SU-DHL-6 (cell line): ENCODE measurements at regions not wholly inside any gene's neighbourhood (a gene's known extent, or its start where the extent isn't known, plus 50 kb on each side); places are given as distances from the start of the nearest gene placed in this dataset.

Experiments used
- H2AFZ ChIP-seq: fragments of 200-600 bp; sonication (generic); 2 replicates; pipeline ENCODE4 v1.6.1; 2014; ENCODE audit warnings: low read depth, mild to moderate bottlenecking, moderate library complexity, mixed read lengths, antibody characterized with exemption, low read length; ENCODE audit not compliant: severe bottlenecking
- H3F3A ChIP-seq: fragments of 200-600 bp; shearing (Covaris generic); 2 replicates; pipeline ENCODE4 v1.6.0; 2016; ENCODE audit warnings: antibody characterized with exemption, mild to moderate bottlenecking; ENCODE audit not compliant: insufficient read depth
- H3K27ac ChIP-seq: fragments of 200-600 bp; sonication (generic); 2 replicates; pipeline ENCODE4 v1.5.1; 2016; ENCODE audit warnings: low read depth, mild to moderate bottlenecking, low read length, moderate library complexity, mixed read lengths
- H3K27me3 ChIP-seq: fragments of 200-600 bp; sonication (generic), shearing (Covaris generic); 2 replicates; pipeline ENCODE4 v1.6.0; 2014; ENCODE audit warnings: mild to moderate bottlenecking, low read length
- H3K36me3 ChIP-seq: fragments of 200-600 bp; sonication (generic); 2 replicates; pipeline ENCODE4 v1.6.1; 2014; ENCODE audit warnings: mild to moderate bottlenecking, low read length, mixed read lengths
- H3K4me2 ChIP-seq: fragments of 300-600, 200-600 bp; shearing (Covaris generic), sonication (generic); 2 replicates; pipeline ENCODE4 v1.6.0; 2014; ENCODE audit warnings: low read length, low read depth, mild to moderate bottlenecking; ENCODE audit not compliant: poor library complexity, severe bottlenecking
- H3K4me3 ChIP-seq: fragments of 200-600 bp; sonication (generic); 2 replicates; pipeline ENCODE4 v1.5.1; 2014; ENCODE audit warnings: antibody characterized with exemption, low read length, mild to moderate bottlenecking, mixed read lengths; ENCODE audit not compliant: insufficient read depth, poor library complexity, severe bottlenecking
- H3K79me2 ChIP-seq: fragments of 200-600 bp; sonication (generic); 2 replicates; pipeline ENCODE4 v1.6.1; 2014; ENCODE audit warnings: mild to moderate bottlenecking, low read length, moderate library complexity; ENCODE audit not compliant: insufficient read depth
- H3K9ac ChIP-seq: fragments of 200-600 bp; sonication (generic); 2 replicates; pipeline ENCODE4 v1.7.0; 2014; ENCODE audit warnings: mild to moderate bottlenecking, low read length
- H3K9me2 ChIP-seq: fragments of 200-600 bp; sonication (generic); replicated peaks from 2 replicates; pipeline ENCODE4 v1.6.1; 2014; ENCODE audit warnings: low read length; ENCODE audit not compliant: insufficient read depth
- H3K9me3 ChIP-seq: fragments of 200-600 bp; sonication (generic); 2 replicates; pipeline ENCODE4 v1.6.1; 2014; ENCODE audit warnings: low read length, mixed read lengths; ENCODE audit not compliant: insufficient read depth
- H4K20me1 ChIP-seq: fragments of 200-600 bp; sonication (generic); 2 replicates; pipeline ENCODE4 v1.6.1; 2014; ENCODE audit warnings: low read depth, mild to moderate bottlenecking, antibody characterized with exemption, low read length, moderate library complexity, mixed read lengths
- EZH2phosphoT487 ChIP-seq: fragments of 200-600 bp; sonication (generic), shearing (Covaris generic); conservative IDR thresholded peaks from 2 replicates; pipeline ENCODE4 v1.6.1; 2018; ENCODE audit warnings: mild to moderate bottlenecking, antibody characterized with exemption, low read length, moderate library complexity, mixed read lengths
- TF ChIP-seq, protein P1 (sequence below): fragments of 200-600 bp; sonication (generic); IDR thresholded peaks from one replicate; pipeline ENCODE4 v1.5.1; 2017; ENCODE audit warnings: antibody characterized with exemption, mild to moderate bottlenecking, low read length, moderate library complexity; ENCODE audit not compliant: insufficient read depth, poor library complexity, severe bottlenecking

DNA sequence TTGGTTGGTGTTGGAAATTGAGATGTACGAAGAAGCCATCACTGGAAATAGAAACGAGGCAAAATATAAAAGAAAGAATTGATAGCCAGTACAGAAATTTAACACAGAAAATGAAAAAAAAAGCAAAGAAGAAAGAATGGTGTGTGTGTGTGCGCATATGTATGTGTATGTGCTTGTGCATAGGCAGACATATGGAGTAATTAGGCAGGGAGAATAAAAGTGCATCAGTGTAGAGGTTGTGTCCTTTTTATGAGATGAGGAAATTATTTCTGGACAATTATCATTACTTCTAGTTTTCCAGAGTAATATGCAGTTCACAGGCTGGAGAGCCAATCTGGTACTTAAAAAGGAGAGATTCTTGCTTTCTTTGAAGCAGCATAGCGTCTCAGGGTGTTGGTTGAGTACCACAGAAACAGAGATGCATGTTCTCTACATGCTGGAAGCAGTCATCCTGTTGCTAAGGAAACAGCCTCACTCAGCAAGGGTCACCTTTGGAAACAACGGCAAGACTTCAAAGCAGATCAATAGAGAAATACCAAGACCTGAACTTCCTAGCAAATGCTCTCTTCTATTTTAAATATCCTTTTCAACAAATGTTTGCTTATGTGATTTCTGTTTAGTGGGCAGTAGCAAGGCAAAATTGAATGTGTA is 172.7 kb downstream of the TAF11L14 start:
- no peak for TF ChIP-seq EZH2phosphoT487
- TF ChIP-seq, protein P1, sequence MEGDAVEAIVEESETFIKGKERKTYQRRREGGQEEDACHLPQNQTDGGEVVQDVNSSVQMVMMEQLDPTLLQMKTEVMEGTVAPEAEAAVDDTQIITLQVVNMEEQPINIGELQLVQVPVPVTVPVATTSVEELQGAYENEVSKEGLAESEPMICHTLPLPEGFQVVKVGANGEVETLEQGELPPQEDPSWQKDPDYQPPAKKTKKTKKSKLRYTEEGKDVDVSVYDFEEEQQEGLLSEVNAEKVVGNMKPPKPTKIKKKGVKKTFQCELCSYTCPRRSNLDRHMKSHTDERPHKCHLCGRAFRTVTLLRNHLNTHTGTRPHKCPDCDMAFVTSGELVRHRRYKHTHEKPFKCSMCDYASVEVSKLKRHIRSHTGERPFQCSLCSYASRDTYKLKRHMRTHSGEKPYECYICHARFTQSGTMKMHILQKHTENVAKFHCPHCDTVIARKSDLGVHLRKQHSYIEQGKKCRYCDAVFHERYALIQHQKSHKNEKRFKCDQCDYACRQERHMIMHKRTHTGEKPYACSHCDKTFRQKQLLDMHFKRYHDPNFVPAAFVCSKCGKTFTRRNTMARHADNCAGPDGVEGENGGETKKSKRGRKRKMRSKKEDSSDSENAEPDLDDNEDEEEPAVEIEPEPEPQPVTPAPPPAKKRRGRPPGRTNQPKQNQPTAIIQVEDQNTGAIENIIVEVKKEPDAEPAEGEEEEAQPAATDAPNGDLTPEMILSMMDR = no peak
- H3F3A ChIP-seq = no peaks in the 10 kb centered on the region
- no peak overlapping the region for H3K27ac ChIP-seq
- H3K36me3 ChIP-seq = no peaks in the 10 kb centered on the region
- H4K20me1 ChIP-seq = no peaks in the 10 kb centered on the region
- no peak overlapping the region for H3K4me3 ChIP-seq
- no peak overlapping the region for H2AFZ ChIP-seq
- H3K9ac ChIP-seq = no peak overlapping the region
- H3K9me2 ChIP-seq = no peaks in the 10 kb centered on the region
- H3K9me3 ChIP-seq = no peaks in the 10 kb centered on the region
- H3K79me2 ChIP-seq = no peaks in the 10 kb centered on the region
- H3K4me2 ChIP-seq = no peak overlapping the region
- no peaks in the 10 kb centered on the region for H3K27me3 ChIP-seq

DNA sequence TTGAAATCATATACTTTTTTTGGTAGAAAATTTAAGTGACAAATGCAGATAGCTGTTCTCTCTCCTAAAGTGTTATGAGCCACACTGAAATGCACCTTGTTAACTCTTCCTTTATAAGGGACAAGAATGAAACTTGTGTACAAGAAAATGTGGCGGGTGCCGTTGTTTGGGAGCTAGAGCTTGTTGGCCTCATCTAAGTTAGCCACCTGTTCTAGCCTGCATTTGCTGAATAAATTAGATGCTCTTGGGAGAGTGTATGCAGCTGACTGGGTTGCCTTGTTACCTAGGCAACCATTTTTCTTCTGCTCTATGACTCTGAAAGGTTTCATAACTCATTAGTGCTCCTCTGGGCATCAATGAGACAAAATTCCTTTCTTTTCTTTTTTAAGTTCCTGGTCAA is 174.3 kb downstream of the TAF11L14 start:
- Histone ChIP-seq H3K27ac (no peak overlapping the region), H3F3A (no peaks in the 10 kb centered on the region), H3K9ac (no peak overlapping the region), H3K4me3 (no peak overlapping the region), H3K36me3 (no peaks in the 10 kb centered on the region), H2AFZ (no peak overlapping the region), H3K79me2 (no peaks in the 10 kb centered on the region), H4K20me1 (no peaks in the 10 kb centered on the region), H3K9me3 (no peaks in the 10 kb centered on the region), H3K4me2 (no peak overlapping the region), H3K27me3 (no peaks in the 10 kb centered on the region), H3K9me2 (no peaks in the 10 kb centered on the region)
- TF ChIP-seq, protein P1 = no peak
- no peak for TF ChIP-seq EZH2phosphoT487

DNA sequence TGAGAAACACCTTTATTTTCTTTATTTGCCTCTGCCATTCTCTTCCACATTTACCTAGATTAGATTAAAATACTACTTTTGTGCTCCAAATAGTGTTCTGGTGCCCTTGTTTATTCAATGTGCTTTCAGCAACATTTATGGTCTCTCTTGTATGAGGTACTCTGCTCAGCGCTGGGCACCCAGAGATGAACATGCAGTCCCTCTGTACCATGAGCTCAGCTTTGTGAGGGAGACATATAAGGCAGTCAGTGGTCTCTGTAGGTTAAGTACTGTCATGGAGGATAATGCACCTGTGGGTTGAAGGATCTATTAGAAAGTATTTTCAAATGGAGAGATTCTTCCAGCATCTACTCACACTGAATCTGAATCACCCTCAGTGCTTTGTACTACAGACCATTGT is 176.5 kb downstream of the TAF11L14 start:
- no peaks in the 10 kb centered on the region for H3K27me3 ChIP-seq

More for the DNA sequence above, 176.5 kb downstream of the TAF11L14 start:
- H3K9me3 ChIP-seq = no peaks in the 10 kb centered on the region
- no peaks in the 10 kb centered on the region for H3F3A ChIP-seq
- H2AFZ ChIP-seq = no peak overlapping the region
- no peaks in the 10 kb centered on the region for H4K20me1 ChIP-seq
- no peaks in the 10 kb centered on the region for H3K36me3 ChIP-seq
- H3K79me2 ChIP-seq = no peaks in the 10 kb centered on the region
- no peaks in the 10 kb centered on the region for H3K9me2 ChIP-seq
- no peak overlapping the region for H3K4me3 ChIP-seq
- TF ChIP-seq EZH2phosphoT487 = no peak
- TF ChIP-seq, protein P1 = no peak
- H3K27ac ChIP-seq = no peak overlapping the region
- no peak overlapping the region for H3K4me2 ChIP-seq
- no peak overlapping the region for H3K9ac ChIP-seq
